Liver (tissue), 8 donors: ENCODE measurements at regions not wholly inside any gene's neighbourhood (a gene's known extent, or its start where the extent isn't known, plus 50 kb on each side); places are given as distances from the start of the nearest gene placed in this dataset.
A peak's percentile ranks its signal among the peaks of the same experiment; 100 is the strongest.

Source experiments
- DNase-seq: peaks from one replicate; pipeline ENCODE4 v3.0.0-alpha.2; 2017; ENCODE audit warnings: low spot score
- H3K27ac ChIP-seq, 2 donors: one replicate each; pipeline ENCODE4 v1.7.0; 2013; ENCODE audit warnings: inconsistent platforms in 2 of 2, low read length in 2 of 2, control low read depth in 1 of 2, low read depth in 1 of 2, mild to moderate bottlenecking in 1 of 2
- H3K27me3 ChIP-seq, 4 donors: one replicate each; pipeline versions ENCODE4 v1.6.1 to v1.7.0; 2013; ENCODE audit warnings: low read length in 3 of 4, inconsistent platforms in 1 of 4, mild to moderate bottlenecking in 1 of 4, moderate library complexity in 1 of 4; ENCODE audit not compliant: control insufficient read depth in 4 of 4, insufficient read depth in 4 of 4
- H3K36me3 ChIP-seq, 4 donors: one replicate each; pipeline versions ENCODE4 v1.6.1 to v1.7.0; 2013; ENCODE audit warnings: low read length in 3 of 4, mild to moderate bottlenecking in 3 of 4, low read depth in 1 of 4, moderate library complexity in 1 of 4; ENCODE audit not compliant: control insufficient read depth in 4 of 4, insufficient read depth in 3 of 4
- H3K4me1 ChIP-seq, 4 donors: one replicate each; pipeline versions ENCODE4 v1.6.1 to v1.7.0; 2013; ENCODE audit warnings: low read length in 3 of 4, mild to moderate bottlenecking in 3 of 4, moderate library complexity in 1 of 4; ENCODE audit not compliant: control insufficient read depth in 4 of 4, insufficient read depth in 4 of 4
- H3K4me3 ChIP-seq, 3 donors: one replicate each; pipeline versions ENCODE4 v1.6.1 to v1.7.0; 2013; ENCODE audit warnings: low read length in 3 of 3, control low read depth in 1 of 3, low read depth in 1 of 3, mild to moderate bottlenecking in 1 of 3
- H3K9ac ChIP-seq, 2 donors: one replicate each; pipeline ENCODE4 v1.7.0; 2013; ENCODE audit warnings: low read length in 2 of 2, mild to moderate bottlenecking in 2 of 2, moderate library complexity in 2 of 2, control low read depth in 1 of 2, low read depth in 1 of 2
- H3K9me3 ChIP-seq, 4 donors: one replicate each; pipeline versions ENCODE4 v1.6.1 to v1.7.0; 2013; ENCODE audit warnings: low read length in 3 of 4; ENCODE audit not compliant: control insufficient read depth in 4 of 4
- EGR1 ChIP-seq, 2 donors: IDR thresholded peaks; 2 replicates each; pipeline ENCODE4 v1.6.1; 2016 to 2018; ENCODE audit warnings: antibody characterized with exemption in 2 of 2, low read depth in 2 of 2
- FOXA1 ChIP-seq: IDR thresholded peaks from 2 replicates; pipeline ENCODE4 v1.6.1; 2016; ENCODE audit warnings: antibody characterized with exemption
- FOXA2 ChIP-seq: IDR thresholded peaks from 2 replicates; pipeline ENCODE4 v1.6.1; 2016; ENCODE audit warnings: antibody characterized with exemption
- GABPA ChIP-seq, 2 donors: IDR thresholded peaks in 1 of 2; conservative IDR thresholded peaks in 1 of 2; 2 replicates each; pipeline ENCODE4 v1.6.1; 2016; ENCODE audit warnings: antibody characterized with exemption in 2 of 2, mild to moderate bottlenecking in 1 of 2, moderate library complexity in 1 of 2
- HNF4A ChIP-seq, 2 donors: conservative IDR thresholded peaks; 2 replicates each; pipeline ENCODE4 v1.6.1; 2016; ENCODE audit warnings: antibody characterized with exemption in 2 of 2, mild to moderate bottlenecking in 2 of 2
- HNF4G ChIP-seq: IDR thresholded peaks from 2 replicates; pipeline ENCODE4 v1.6.1; 2016; ENCODE audit warnings: antibody characterized with exemption
- JUND ChIP-seq, 2 donors: IDR thresholded peaks; 2 replicates each; pipeline ENCODE4 v1.6.1; 2016; ENCODE audit warnings: antibody characterized with exemption in 2 of 2
- NR2F2 ChIP-seq: IDR thresholded peaks from 2 replicates; pipeline ENCODE4 v1.6.1; 2016; ENCODE audit warnings: antibody characterized with exemption
- RAD21 ChIP-seq, 2 donors: IDR thresholded peaks; 2 replicates each; pipeline ENCODE4 v1.6.1; 2016; ENCODE audit warnings: antibody characterized with exemption in 2 of 2, mild to moderate bottlenecking in 2 of 2
- REST ChIP-seq: IDR thresholded peaks from 2 replicates; pipeline ENCODE4 v1.6.1; 2016; ENCODE audit warnings: antibody characterized with exemption, mild to moderate bottlenecking
- RXRA ChIP-seq, 2 donors: IDR thresholded peaks; 2 replicates each; pipeline ENCODE4 v1.6.1; 2017 to 2018; ENCODE audit warnings: antibody characterized with exemption in 2 of 2, mild to moderate bottlenecking in 1 of 2
- SP1 ChIP-seq: IDR thresholded peaks from 2 replicates; pipeline ENCODE4 v1.6.1; 2018; ENCODE audit warnings: antibody characterized with exemption, mild to moderate bottlenecking
- TAF1 ChIP-seq: conservative IDR thresholded peaks from 2 replicates; pipeline ENCODE4 v1.6.1; 2016; ENCODE audit warnings: antibody characterized with exemption, mild to moderate bottlenecking
- YY1 ChIP-seq: IDR thresholded peaks from 2 replicates; pipeline ENCODE4 v1.6.1; 2016; ENCODE audit warnings: antibody characterized with exemption, mild to moderate bottlenecking
- WGBS: extraction: QIAGEN DNeasy Blood & Tissue Kit; methylation state at CpG from one replicate; pipeline ENCODE4 v1.1.7; 2013; 5-methylcytosine and 5-hydroxymethylcytosine counted together
- TF ChIP-seq, protein P1 (sequence below): fragments of 150-350 bp; IDR thresholded peaks from 2 replicates; pipeline ENCODE4 v1.5.1; 2017; ENCODE audit warnings: improper control_type of control experiment, low read depth, low read length; ENCODE audit not compliant: missing input control
- TF ChIP-seq, protein P2 (sequence below): IDR thresholded peaks from 2 replicates; pipeline ENCODE4 v1.6.1; 2016; ENCODE audit warnings: antibody characterized with exemption
- TF ChIP-seq, protein P3 (sequence below): IDR thresholded peaks from 2 replicates; pipeline ENCODE4 v1.6.1; 2016; ENCODE audit warnings: antibody characterized with exemption
- TF ChIP-seq, protein P4 (sequence below): IDR thresholded peaks from 2 replicates; pipeline ENCODE4 v1.6.1; 2016; ENCODE audit warnings: antibody characterized with exemption
- donor health status: healthy.
- donor health status: healthy.
- donor health status: healthy.
- donor health status: healthy.
- donor health status: healthy.

GRCh38 chr3:139265131-139266016, 78.4 kb upstream of the MRPS22 start:
- no peak for TF ChIP-seq HNF4A (conservative IDR thresholded peaks at IDR 0.05)
- TF ChIP-seq, protein P1, sequence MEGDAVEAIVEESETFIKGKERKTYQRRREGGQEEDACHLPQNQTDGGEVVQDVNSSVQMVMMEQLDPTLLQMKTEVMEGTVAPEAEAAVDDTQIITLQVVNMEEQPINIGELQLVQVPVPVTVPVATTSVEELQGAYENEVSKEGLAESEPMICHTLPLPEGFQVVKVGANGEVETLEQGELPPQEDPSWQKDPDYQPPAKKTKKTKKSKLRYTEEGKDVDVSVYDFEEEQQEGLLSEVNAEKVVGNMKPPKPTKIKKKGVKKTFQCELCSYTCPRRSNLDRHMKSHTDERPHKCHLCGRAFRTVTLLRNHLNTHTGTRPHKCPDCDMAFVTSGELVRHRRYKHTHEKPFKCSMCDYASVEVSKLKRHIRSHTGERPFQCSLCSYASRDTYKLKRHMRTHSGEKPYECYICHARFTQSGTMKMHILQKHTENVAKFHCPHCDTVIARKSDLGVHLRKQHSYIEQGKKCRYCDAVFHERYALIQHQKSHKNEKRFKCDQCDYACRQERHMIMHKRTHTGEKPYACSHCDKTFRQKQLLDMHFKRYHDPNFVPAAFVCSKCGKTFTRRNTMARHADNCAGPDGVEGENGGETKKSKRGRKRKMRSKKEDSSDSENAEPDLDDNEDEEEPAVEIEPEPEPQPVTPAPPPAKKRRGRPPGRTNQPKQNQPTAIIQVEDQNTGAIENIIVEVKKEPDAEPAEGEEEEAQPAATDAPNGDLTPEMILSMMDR = no peak
- Histone ChIP-seq H3K9me3 (no peaks in the 10 kb centered on the region), H3K27ac (no peak overlapping the region), H3K4me1 (peaks cover 5 to 28% (median 24%) of the 10 kb centered on the region in 4 donors), H3K9ac (no peak overlapping the region), H3K4me3 (no peak overlapping the region), H3K36me3 (no peaks in the 10 kb centered on the region), H3K27me3 (no peaks in the 10 kb centered on the region)
- 90% methylated on average over 9 of the region's 9 CpGs for WGBS
- DNase-seq = no peak

GRCh38 chr3:139267300-139268246, 76.2 kb upstream of the MRPS22 start:
- H3K9ac ChIP-seq = no peak overlapping the region
- H3K27ac ChIP-seq = peak overlapping the region; percentile 56 to 85
- no peaks in the 10 kb centered on the region for H3K27me3 ChIP-seq
- H3K9me3 ChIP-seq = no peaks in the 10 kb centered on the region
- peak; percentile 35 for DNase-seq
- TF ChIP-seq GABPA (IDR thresholded peaks at IDR 0.05 in 1 of 2, conservative IDR thresholded peaks at IDR 0.05 in 1 of 2) (no peak), YY1 (peak; percentile 95), RAD21 (IDR thresholded peaks at IDR 0.05) (peak; percentile 53 to 57), SP1 (peak; percentile 100), HNF4G (peak; percentile 95), REST (peak; percentile 75), FOXA2 (peak; percentile 50), FOXA1 (peak; percentile 71), HNF4A (conservative IDR thresholded peaks at IDR 0.05) (peak; percentile 98 to 99), JUND (IDR thresholded peaks at IDR 0.05) (peak; percentile 55 to 83), RXRA (IDR thresholded peaks at IDR 0.05) (peak; percentile 97 to 98), NR2F2 (peak; percentile 87), TAF1 (no peak), EGR1 (IDR thresholded peaks at IDR 0.05; ENCODE audit: low read depth in 2 of 2) (no peak)
- TF ChIP-seq, protein P2, sequence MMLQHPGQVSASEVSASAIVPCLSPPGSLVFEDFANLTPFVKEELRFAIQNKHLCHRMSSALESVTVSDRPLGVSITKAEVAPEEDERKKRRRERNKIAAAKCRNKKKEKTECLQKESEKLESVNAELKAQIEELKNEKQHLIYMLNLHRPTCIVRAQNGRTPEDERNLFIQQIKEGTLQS = peak; percentile 44
- TF ChIP-seq, protein P3, sequence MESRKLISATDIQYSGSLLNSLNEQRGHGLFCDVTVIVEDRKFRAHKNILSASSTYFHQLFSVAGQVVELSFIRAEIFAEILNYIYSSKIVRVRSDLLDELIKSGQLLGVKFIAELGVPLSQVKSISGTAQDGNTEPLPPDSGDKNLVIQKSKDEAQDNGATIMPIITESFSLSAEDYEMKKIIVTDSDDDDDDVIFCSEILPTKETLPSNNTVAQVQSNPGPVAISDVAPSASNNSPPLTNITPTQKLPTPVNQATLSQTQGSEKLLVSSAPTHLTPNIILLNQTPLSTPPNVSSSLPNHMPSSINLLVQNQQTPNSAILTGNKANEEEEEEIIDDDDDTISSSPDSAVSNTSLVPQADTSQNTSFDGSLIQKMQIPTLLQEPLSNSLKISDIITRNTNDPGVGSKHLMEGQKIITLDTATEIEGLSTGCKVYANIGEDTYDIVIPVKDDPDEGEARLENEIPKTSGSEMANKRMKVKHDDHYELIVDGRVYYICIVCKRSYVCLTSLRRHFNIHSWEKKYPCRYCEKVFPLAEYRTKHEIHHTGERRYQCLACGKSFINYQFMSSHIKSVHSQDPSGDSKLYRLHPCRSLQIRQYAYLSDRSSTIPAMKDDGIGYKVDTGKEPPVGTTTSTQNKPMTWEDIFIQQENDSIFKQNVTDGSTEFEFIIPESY = peak; percentile 77
- TF ChIP-seq, protein P1 = no peak
- TF ChIP-seq, protein P4, sequence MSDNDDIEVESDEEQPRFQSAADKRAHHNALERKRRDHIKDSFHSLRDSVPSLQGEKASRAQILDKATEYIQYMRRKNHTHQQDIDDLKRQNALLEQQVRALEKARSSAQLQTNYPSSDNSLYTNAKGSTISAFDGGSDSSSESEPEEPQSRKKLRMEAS = peak; percentile 67
- H3K4me3 ChIP-seq = no peak overlapping the region
- H3K4me1 ChIP-seq = peaks cover 5 to 28% (median 24%) of the 10 kb centered on the region in 4 donors
- WGBS = 38% methylated on average over 7 of the region's 7 CpGs
- no peaks in the 10 kb centered on the region for H3K36me3 ChIP-seq
